CD4-positive, alpha-beta T cell (primary cell): ENCODE measurements at regions not wholly inside any gene's neighbourhood (a gene's known extent, or its start where the extent isn't known, plus 50 kb on each side); places are given as distances from the start of the nearest gene placed in this dataset.

Experiments used
- ATAC-seq: fragments of 200-7000 bp; cut with Tn5 transposase; one replicate; pipeline ENCODE4 v1.10.0; 2022; ENCODE audit warnings: mild to moderate bottlenecking; ENCODE audit not compliant: poor library complexity
- CTCF ChIA-PET: fragments of 350-600 bp; sonication (Branson Sonifier 250); formaldehyde crosslinking; loops from one replicate; lab custom pipeline; 2021; ENCODE audit warnings: antibody characterized with exemption, inconsistent platforms; lab: Charles Lee
- POLR2A ChIA-PET: fragments of 350-600 bp; sonication (Branson Sonifier 250); formaldehyde crosslinking; loops from one replicate; lab custom pipeline; 2021; ENCODE audit warnings: antibody characterized with exemption, inconsistent platforms; lab: Charles Lee
- DNase-seq, 14 experiments: peaks; one replicate each; pipeline ENCODE4 v3.0.0-alpha.2; 2013 to 2020; ENCODE audit warnings: mixed read lengths in 2 of 14
- H3K27ac ChIP-seq, 2 donors: one replicate each; pipeline versions ENCODE4 v1.5.1 to v1.7.0; 2013; ENCODE audit warnings: low read length in 2 of 2, low read depth in 1 of 2, mild to moderate bottlenecking in 1 of 2
- H3K27me3 ChIP-seq, 2 experiments: 1 replicate in 1 of 2; 2 replicates in 1 of 2; pipeline versions ENCODE4 v1.6.1 to v1.7.0; 2013; ENCODE audit warnings: low read length in 2 of 2, control low read depth in 1 of 2, mild to moderate bottlenecking in 1 of 2, moderate library complexity in 1 of 2; ENCODE audit not compliant: insufficient read depth in 2 of 2, control insufficient read depth in 1 of 2
- H3K36me3 ChIP-seq: one replicate; pipeline ENCODE4 v1.6.1; 2013; ENCODE audit warnings: low read length, control low read depth; ENCODE audit not compliant: insufficient read depth
- H3K4me1 ChIP-seq: one replicate; pipeline ENCODE4 v1.6.1; 2013; ENCODE audit warnings: low read length, control low read depth; ENCODE audit not compliant: insufficient read depth
- H3K4me3 ChIP-seq: one replicate; pipeline ENCODE4 v1.5.1; 2013; ENCODE audit warnings: mild to moderate bottlenecking, low read length, moderate library complexity
- H3K9me3 ChIP-seq, 2 experiments: 1 replicate in 1 of 2; 2 replicates in 1 of 2; pipeline versions ENCODE4 v1.6.1 to v1.7.0; 2013; ENCODE audit warnings: low read length in 2 of 2, mild to moderate bottlenecking in 2 of 2, control low read depth in 1 of 2, moderate library complexity in 1 of 2; ENCODE audit not compliant: control insufficient read depth in 1 of 2, insufficient read depth in 1 of 2
- H3K27ac Mint-ChIP-seq: one replicate; pipeline ENCODE4 v1.8.0; 2020; ENCODE audit warnings: mixed read lengths
- H3K27me3 Mint-ChIP-seq: one replicate; pipeline ENCODE4 v1.8.0; 2021; ENCODE audit warnings: mixed read lengths
- H3K36me3 Mint-ChIP-seq: one replicate; pipeline ENCODE4 v1.8.0; 2021; ENCODE audit warnings: low read depth, mixed read lengths
- H3K4me1 Mint-ChIP-seq: one replicate; pipeline ENCODE4 v1.8.0; 2021; ENCODE audit warnings: low read depth, mixed read lengths
- H3K4me3 Mint-ChIP-seq: one replicate; pipeline ENCODE4 v1.8.0; 2020; ENCODE audit warnings: mild to moderate bottlenecking, mixed read lengths
- H3K9me3 Mint-ChIP-seq: one replicate; pipeline ENCODE4 v1.8.0; 2020; ENCODE audit warnings: mixed read lengths
- intact Hi-C, 2 experiments: fragments of 100-400 bp; cut with DNase I in 1 of 2; cut with micrococcal nuclease in 1 of 2; formaldehyde crosslinking; loops; one replicate each; pipeline versions ENCODE4 v1.15.1 to v1.9.0; 2023 to 2025; cut with DNase I, micrococcal nuclease
- TF ChIP-seq, protein P1 (sequence below): fragments of 200-600 bp; IDR thresholded peaks from one replicate; pipeline ENCODE4 v1.8.0; 2022; ENCODE audit warnings: antibody characterized with exemption, mild to moderate bottlenecking

DNA sequence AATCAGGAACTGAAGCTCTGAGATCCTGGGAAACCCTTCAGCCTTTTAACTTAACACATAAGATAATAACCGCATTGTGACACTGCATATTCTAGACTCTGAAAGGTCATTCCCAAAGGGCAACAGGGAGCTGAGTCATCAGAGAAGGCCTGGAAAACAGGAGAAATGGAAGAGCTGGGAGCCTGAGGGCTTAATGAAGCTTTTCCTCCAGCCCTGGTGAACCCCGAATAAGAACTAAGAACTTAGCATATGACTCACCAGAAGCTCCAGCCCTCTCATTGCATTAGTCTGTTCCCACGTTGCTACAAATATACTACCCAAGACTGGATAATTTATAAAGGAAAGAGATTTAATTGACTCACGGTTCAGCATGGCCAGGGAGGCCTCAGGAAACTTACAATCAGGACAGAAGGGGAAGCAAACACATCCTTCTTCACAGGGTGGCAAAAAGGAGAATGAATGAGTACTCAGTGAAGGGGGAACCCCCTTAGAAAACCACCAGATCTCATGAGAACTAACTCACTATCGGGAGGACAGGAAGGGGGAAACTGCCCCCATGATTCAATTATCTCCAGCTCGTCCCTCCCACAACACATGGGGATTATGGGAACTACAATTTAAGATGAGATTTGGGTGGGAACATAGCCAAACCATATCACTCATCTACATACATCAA lies 648.5 kb downstream of the TFAP2A start:
- Histone ChIP-seq H3K27ac (no peak overlapping the region), H3K4me3 (no peak overlapping the region), H3K36me3 (no peaks in the 10 kb centered on the region), H3K27me3 (no peaks in the 10 kb centered on the region), H3K9me3 (peaks cover 0 to 5% of the 10 kb centered on the region in 2 experiments), H3K4me1 (no peaks in the 10 kb centered on the region)
- ATAC-seq: no peak
- no peak overlapping the region for H3K27ac Mint-ChIP-seq
- ChIA-PET CTCF (no interaction called here), POLR2A (no interaction called here)
- no peak overlapping the region for H3K4me3 Mint-ChIP-seq
- no peaks in the 10 kb centered on the region for H3K36me3 Mint-ChIP-seq
- no peak for DNase-seq
- H3K4me1 Mint-ChIP-seq: no peaks in the 10 kb centered on the region
- intact Hi-C loops: no loop called here
- H3K27me3 Mint-ChIP-seq: no peaks in the 10 kb centered on the region
- TF ChIP-seq, protein P1, sequence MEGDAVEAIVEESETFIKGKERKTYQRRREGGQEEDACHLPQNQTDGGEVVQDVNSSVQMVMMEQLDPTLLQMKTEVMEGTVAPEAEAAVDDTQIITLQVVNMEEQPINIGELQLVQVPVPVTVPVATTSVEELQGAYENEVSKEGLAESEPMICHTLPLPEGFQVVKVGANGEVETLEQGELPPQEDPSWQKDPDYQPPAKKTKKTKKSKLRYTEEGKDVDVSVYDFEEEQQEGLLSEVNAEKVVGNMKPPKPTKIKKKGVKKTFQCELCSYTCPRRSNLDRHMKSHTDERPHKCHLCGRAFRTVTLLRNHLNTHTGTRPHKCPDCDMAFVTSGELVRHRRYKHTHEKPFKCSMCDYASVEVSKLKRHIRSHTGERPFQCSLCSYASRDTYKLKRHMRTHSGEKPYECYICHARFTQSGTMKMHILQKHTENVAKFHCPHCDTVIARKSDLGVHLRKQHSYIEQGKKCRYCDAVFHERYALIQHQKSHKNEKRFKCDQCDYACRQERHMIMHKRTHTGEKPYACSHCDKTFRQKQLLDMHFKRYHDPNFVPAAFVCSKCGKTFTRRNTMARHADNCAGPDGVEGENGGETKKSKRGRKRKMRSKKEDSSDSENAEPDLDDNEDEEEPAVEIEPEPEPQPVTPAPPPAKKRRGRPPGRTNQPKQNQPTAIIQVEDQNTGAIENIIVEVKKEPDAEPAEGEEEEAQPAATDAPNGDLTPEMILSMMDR: no peak
- H3K9me3 Mint-ChIP-seq: no peaks in the 10 kb centered on the region

DNA sequence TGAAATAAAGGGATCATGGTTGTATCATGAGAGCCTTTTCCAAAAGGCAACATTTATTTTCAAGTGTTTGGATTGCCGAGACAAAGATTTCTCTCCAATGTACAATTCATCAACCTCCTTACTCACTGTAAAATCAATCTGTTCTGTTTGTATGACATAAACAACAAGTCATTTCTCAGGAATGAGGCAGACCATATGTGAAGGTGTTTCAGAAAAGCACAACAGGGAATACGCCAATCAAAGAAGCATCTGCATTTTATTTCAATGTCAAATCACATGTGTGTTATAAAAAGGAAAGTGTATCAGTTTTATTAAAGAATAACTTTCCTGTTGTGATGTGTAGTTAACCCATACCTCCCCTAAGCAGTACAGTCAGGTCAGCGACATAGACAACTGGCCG lies 653.7 kb downstream of the TFAP2A start:
- TF ChIP-seq, protein P1: no peak
- Histone ChIP-seq H3K27ac (no peak overlapping the region), H3K9me3 (no peaks in the 10 kb centered on the region), H3K36me3 (no peaks in the 10 kb centered on the region), H3K27me3 (no peaks in the 10 kb centered on the region), H3K4me3 (no peak overlapping the region), H3K4me1 (no peaks in the 10 kb centered on the region)
- intact Hi-C loops: no loop called here
- Mint-ChIP-seq H3K27me3 (no peaks in the 10 kb centered on the region), H3K36me3 (no peaks in the 10 kb centered on the region), H3K4me3 (no peak overlapping the region), H3K9me3 (no peaks in the 10 kb centered on the region), H3K27ac (no peak overlapping the region), H3K4me1 (no peaks in the 10 kb centered on the region)
- ATAC-seq: no peak
- ChIA-PET CTCF (no interaction called here), POLR2A (no interaction called here)
- DNase-seq: no peak

DNA sequence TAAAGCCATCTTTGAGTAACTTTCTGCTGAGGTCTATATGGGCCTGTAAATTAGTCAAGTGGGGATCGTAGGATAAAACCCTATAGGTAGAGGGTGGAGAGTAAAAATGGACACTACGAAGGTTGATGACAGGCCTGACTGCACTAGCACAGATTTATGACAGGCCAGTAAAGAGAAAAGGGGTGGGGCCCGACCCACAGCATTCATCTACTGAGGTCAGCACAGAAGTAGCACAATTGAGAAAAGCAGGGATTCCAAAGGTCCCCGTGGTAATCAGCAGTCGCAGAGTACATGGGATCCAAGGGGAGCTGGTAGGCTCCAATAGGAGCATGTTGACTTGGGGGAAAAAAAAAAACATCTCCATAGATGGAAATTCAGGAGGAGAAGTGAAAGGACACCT lies 660.4 kb downstream of the TFAP2A start:
- CTCF ChIA-PET: no interaction called here
- H3K27me3 Mint-ChIP-seq: no peaks in the 10 kb centered on the region
- ATAC-seq: no peak
- H3K27me3 ChIP-seq: no peaks in the 10 kb centered on the region
- H3K4me3 ChIP-seq: no peak overlapping the region
- no peaks in the 10 kb centered on the region for H3K36me3 ChIP-seq
- POLR2A ChIA-PET: no interaction called here
- H3K4me1 Mint-ChIP-seq: no peaks in the 10 kb centered on the region
- intact Hi-C loops: no loop called here
- peaks cover 9% of the 10 kb centered on the region for H3K9me3 Mint-ChIP-seq
- no peak overlapping the region for H3K27ac ChIP-seq
- no peaks in the 10 kb centered on the region for H3K9me3 ChIP-seq
- TF ChIP-seq, protein P1: no peak
- no peaks in the 10 kb centered on the region for H3K36me3 Mint-ChIP-seq
- no peaks in the 10 kb centered on the region for H3K4me1 ChIP-seq
- DNase-seq: no peak
- no peak overlapping the region for H3K27ac Mint-ChIP-seq
- H3K4me3 Mint-ChIP-seq: no peak overlapping the region
